ENCODE measurements at regions not wholly inside any gene's neighbourhood (a gene's known extent, or its start where the extent isn't known, plus 50 kb on each side); places are given as distances from the start of the nearest gene placed in this dataset.

GRCh38 chr1:172756024-172756423 is 97.1 kb downstream of the FASLG start:
- Histone ChIP-seq H2AFZ (ENCODE audit: low read length) (no peak overlapping the region), H3T11ph (ENCODE audit: low read length) (no peak overlapping the region), H2BK20ac (ENCODE audit: low read depth, low read length, poor library complexity, severe bottlenecking) (no peak overlapping the region), H4K8ac (replicated peaks; ENCODE audit: insufficient read length, low read depth, low read length) (no peak overlapping the region), H2BK15ac (ENCODE audit: low read depth, low read length) (no peak overlapping the region), H4K5ac (ENCODE audit: insufficient read length, low read depth, low read length) (no peak overlapping the region), H2AK5ac (ENCODE audit: insufficient read length, low read length) (no peak overlapping the region), H3K79me2 (ENCODE audit: insufficient read depth, low read length) (no peaks in the 10 kb centered on the region), H3K79me1 (ENCODE audit: insufficient read depth, low read depth, low read length, poor library complexity, severe bottlenecking) (no peaks in the 10 kb centered on the region), H3K56ac (ENCODE audit: insufficient read length, low read depth, low read length) (no peak overlapping the region), H3K4me2 (ENCODE audit: insufficient read depth, insufficient read length, low read length) (no peak overlapping the region), H2BK12ac (ENCODE audit: insufficient read length, low read depth, low read length) (no peak overlapping the region), H3K18ac (ENCODE audit: insufficient read length, low read depth, low read length) (no peak overlapping the region), H2BK120ac (ENCODE audit: low read depth, low read length, poor library complexity, severe bottlenecking) (no peak overlapping the region), H3K23me2 (ENCODE audit: insufficient read length, low read depth, low read length, poor library complexity, severe bottlenecking) (no peaks in the 10 kb centered on the region), H3K27ac (ENCODE audit: insufficient read length, low read depth, low read length) (no peak overlapping the region), H3K14ac (ENCODE audit: insufficient read depth, low read length) (no peak overlapping the region), H4K20me1 (ENCODE audit: control insufficient read depth, insufficient read depth, insufficient read length) (no peaks in the 10 kb centered on the region), H3K4me1 (ENCODE audit: insufficient read depth, low read length) (no peaks in the 10 kb centered on the region), H4K91ac (ENCODE audit: insufficient read length, low read depth, low read length) (no peak overlapping the region), H3K23ac (ENCODE audit: insufficient read length, low read depth, low read length) (no peak overlapping the region), H3K9me3 (ENCODE audit: control insufficient read depth, low read depth, low read length) (no peaks in the 10 kb centered on the region), H3K4ac (ENCODE audit: low read depth, low read length) (no peak overlapping the region), H3K9ac (ENCODE audit: extremely low read depth, insufficient read length, low read length) (no peak overlapping the region), H3K27me3 (ENCODE audit: insufficient read depth, low read length) (no peaks in the 10 kb centered on the region), H2BK5ac (ENCODE audit: insufficient read length, low read length) (no peak overlapping the region)
- Mint-ChIP-seq H3K9me3 (no peaks in the 10 kb centered on the region), H3K4me1 (no peaks in the 10 kb centered on the region), H3K27me3 (ENCODE audit: low read depth) (no peaks in the 10 kb centered on the region; the same call in none of the 2 replicates), H3K36me3 (ENCODE audit: insufficient read depth in 1 of 3, low read depth in 3 of 3) (no peaks in the 10 kb centered on the region), H3K4me3 (no peak overlapping the region), H3K27ac (no peak overlapping the region)
- DNase-seq: no peak
- no CpG with 5 or more reads among the region's 4 CpGs for WGBS (ENCODE audit: extremely low coverage, insufficient read length, low lambda C conversion rate)
- TF ChIP-seq CTCF (conservative IDR thresholded peaks at IDR 0.05): no peak

Measured in H9 (cell line).